HG03103 (cell line): ENCODE measurements at regions not wholly inside any gene's neighbourhood (a gene's known extent, or its start where the extent isn't known, plus 50 kb on each side); places are given as distances from the start of the nearest gene placed in this dataset.

ENCODE experiments used
- ATAC-seq: cut with Tn5 transposase; IDR thresholded peaks from one replicate; pipeline ENCODE4 v1.9.1; 2021; ENCODE audit warnings: low read depth; ENCODE audit not compliant: unreplicated experiment

DNA sequence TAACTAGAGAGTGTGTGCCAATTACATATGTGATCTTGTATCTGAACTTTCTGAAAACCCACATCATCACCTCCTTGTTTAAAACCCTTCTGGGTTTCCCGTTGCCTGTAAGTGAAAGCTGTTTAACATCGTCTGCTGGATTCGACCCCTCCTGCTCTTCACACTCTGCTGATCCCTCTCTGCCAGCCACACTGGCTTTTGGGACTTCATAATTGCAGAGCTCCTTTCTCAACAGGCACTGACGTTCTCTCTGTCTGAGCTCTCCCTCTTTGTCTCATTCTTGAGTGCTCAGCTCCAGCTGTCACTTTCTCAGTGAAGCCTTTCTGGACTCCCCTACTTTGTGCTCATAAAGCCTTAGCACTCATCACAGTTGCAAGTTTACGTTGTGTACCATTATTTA lies 153.9 kb downstream of the CEP135 start:
- no peak for ATAC-seq

DNA sequence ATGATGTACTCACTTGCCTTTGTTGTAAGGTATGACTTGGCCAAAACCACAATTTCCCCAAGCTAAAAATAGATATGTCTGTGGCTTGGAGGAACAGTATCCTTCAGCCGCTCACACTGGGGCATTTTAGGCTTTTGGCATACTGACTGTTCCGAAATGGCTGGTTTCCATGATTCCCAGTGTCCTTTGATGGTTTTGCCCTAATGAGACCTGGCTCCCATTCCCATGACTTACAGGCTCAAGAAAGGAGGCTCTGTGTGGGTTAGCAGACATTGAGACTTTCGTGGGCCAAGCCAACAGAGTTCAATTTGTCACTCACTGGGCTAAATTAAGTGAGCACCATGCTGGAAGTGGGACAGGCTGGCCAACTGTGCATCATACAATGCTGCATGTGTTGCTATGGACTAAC lies 150.6 kb downstream of the CEP135 start:
- ATAC-seq: no peak

DNA sequence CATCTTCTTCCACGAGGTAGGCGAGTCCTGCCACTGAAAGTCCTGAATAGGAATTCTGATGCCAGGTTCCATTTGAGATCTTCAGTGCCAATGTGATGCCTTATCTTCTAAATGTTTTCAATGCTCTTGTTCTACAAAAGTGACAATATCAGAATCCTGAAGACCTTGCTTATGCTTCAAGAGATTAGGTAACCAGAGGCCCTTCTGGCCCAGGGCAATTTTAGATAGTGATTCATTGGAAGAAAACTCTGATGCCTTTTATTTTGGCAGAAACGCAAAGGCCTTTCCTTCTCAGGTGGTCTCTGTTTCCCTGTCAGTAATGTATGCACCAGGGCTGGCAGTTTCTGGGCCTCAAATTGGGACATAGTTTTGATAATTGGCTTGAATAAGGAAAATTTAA lies 144.8 kb downstream of the CEP135 start:
- ATAC-seq: no peak

DNA sequence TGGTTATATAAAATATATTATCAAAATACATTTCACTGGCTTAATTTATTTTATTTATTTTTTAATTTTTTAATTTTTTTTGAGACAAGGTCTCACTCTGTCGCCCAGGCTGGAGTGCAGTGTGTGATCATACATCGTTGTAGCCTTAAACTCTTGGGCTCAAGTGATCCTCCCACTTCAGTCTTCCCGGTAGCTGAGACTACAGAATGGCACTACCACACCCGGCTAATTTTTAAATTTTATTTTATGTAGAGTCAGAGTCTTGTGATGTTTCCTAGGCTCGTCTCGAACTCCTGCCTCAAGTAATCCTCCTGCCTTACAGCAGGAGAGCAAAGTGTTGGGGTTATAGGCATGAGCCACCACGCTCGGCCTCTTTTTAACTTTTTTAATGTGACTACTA lies 143.8 kb downstream of the CEP135 start:
- no peak for ATAC-seq

DNA sequence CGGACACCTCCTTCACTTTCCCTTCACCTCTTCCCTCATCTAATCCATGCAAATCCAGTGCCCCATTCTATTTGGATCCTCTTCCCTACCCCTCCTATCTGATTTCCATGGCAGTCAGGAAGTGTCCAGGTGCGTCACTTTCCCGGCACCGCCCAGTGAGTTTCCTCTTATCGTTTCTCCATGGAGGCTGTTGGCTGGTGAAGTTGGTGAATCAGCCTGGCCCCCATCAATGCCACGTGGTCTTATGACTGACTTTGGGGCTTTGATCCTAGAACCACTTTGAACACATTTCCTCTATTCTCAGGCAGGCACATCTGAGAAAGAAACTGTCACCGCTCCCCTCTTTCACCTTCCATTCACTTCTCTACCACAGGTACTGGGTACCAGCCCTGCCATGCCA lies 137.8 kb downstream of the CEP135 start:
- ATAC-seq: no peak

DNA sequence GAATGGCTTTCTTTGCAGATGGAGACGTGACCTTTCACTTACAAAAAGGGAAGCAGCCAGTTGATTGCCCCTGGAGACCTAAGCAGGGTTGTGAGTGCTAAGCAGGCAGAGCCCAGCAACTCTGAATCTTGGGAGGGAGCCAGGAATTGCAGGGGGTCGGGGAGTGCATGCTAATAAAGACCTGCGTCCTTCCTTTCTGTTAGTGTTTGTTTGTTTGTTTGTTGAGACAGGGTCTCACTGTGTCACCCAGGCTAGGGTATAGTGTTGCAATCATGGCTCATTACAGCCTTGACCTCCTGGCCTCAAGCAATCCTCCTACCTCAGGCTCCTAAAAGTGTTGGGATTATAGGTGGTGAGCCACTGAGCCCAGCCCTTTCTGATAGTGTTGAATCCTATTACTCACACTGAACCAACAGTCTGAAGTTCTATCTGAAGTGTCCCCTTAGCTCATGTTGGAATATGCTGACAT lies 137.4 kb downstream of the CEP135 start:
- no peak for ATAC-seq

DNA sequence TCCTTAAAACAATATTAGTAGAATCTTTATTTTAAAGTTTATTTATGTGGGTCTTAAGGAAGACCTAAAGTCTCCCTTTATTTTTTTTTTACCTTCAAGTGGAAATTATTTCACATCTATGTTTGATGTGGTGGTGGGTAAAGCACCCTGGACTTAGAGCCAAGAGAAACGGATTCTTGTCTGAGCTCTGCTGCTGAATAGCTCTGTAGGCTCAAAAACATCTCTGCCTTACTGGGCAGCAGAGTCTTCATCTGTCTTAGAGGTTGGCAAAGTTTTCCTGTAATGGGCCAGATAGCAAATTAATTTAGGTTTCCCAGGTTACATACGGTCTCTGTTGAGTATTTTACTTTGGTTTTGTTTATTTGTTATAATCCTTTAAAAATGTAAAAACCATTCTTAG lies 136.5 kb downstream of the CEP135 start:
- ATAC-seq: no peak

DNA sequence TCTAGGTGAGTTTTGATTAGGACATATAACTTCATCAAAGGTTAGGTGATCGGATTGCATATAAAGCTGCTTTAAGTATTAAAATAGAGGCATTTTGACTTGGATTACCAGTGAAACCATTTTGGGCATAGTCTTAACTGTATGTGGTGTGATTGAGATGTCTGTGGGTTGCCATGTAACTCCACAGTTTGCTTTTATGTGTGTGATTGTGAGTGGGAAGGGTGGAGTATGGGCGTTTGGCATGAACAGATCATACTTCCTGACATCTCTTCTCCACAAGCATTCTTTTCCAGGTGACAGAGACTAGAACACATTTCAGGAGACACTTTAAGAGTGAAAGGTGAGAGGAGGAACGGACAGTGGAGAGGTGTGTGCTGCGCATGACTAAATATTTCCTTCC lies 136.1 kb downstream of the CEP135 start:
- no peak for ATAC-seq
